Caco-2 (cell line): ENCODE measurements at regions not wholly inside any gene's neighbourhood (a gene's known extent, or its start where the extent isn't known, plus 50 kb on each side); places are given as distances from the start of the nearest gene placed in this dataset.

Experiments used
- BruUV-seq: library from RNA; stranded (reverse); fragments of 400-500 nt; replicated peaks from 2 replicates; lab custom pipeline; 2021; lab: Mats Ljungman, UMichigan
- CTCF ChIA-PET: fragments of 300-600 bp; sonication (Branson Sonifier 250); formaldehyde crosslinking; loops from one replicate; lab custom pipeline; 2022; ENCODE audit warnings: antibody characterized with exemption; lab: Charles Lee
- POLR2A ChIA-PET: fragments of 300-600 bp; sonication (Branson Sonifier 250); formaldehyde crosslinking; loops from one replicate; lab custom pipeline; 2022; ENCODE audit warnings: antibody characterized with exemption; lab: Charles Lee
- DNase-seq, 2 experiments: peaks; one replicate each; pipeline versions ENCODE4 v3.0.0 to v3.0.0-alpha.2; 2020 to 2022
- H3K27me3 ChIP-seq: replicated peaks from 2 replicates; pipeline ENCODE4 v1.6.0; 2011; ENCODE audit warnings: low read length; ENCODE audit not compliant: control insufficient read depth, insufficient read depth
- H3K36me3 ChIP-seq: 2 replicates; pipeline ENCODE4 v1.5.1; 2011; ENCODE audit warnings: low read length; ENCODE audit not compliant: control insufficient read depth, insufficient read depth
- H3K4me1 ChIP-seq: fragments of 250-450 bp; sonication (Bioruptor Pico); 2 replicates; pipeline ENCODE4 v1.5.1; 2020; ENCODE audit warnings: mild to moderate bottlenecking
- H3K4me3 ChIP-seq: 2 replicates; pipeline ENCODE4 v1.5.1; 2011; ENCODE audit warnings: low read depth, mild to moderate bottlenecking, control low read depth, low read length
- H3K9me3 ChIP-seq: fragments of 250-450 bp; sonication (Bioruptor Pico); 2 replicates; pipeline ENCODE4 v1.5.1; 2020; ENCODE audit warnings: mild to moderate bottlenecking, moderate library complexity
- H3K27ac Mint-ChIP-seq: one replicate; pipeline ENCODE4 v1.8.0; 2022; ENCODE audit warnings: mixed read lengths; ENCODE audit not compliant: unreplicated experiment
- H3K27me3 Mint-ChIP-seq: one replicate; pipeline ENCODE4 v1.8.0; 2022; ENCODE audit warnings: mixed read lengths; ENCODE audit not compliant: insufficient read depth, unreplicated experiment
- H3K36me3 Mint-ChIP-seq: one replicate; pipeline ENCODE4 v1.8.0; 2022; ENCODE audit warnings: mild to moderate bottlenecking, mixed read lengths; ENCODE audit not compliant: insufficient read depth, unreplicated experiment
- H3K4me1 Mint-ChIP-seq: one replicate; pipeline ENCODE4 v1.8.0; 2022; ENCODE audit warnings: low read depth, mixed read lengths; ENCODE audit not compliant: unreplicated experiment
- H3K4me3 Mint-ChIP-seq: one replicate; pipeline ENCODE4 v1.8.0; 2022; ENCODE audit warnings: mild to moderate bottlenecking, moderate library complexity, mixed read lengths; ENCODE audit not compliant: unreplicated experiment
- H3K9me3 Mint-ChIP-seq: one replicate; pipeline ENCODE4 v1.8.0; 2022; ENCODE audit warnings: mixed read lengths; ENCODE audit not compliant: unreplicated experiment
- CTCF ChIP-seq, 2 experiments: fragments of 200-600 bp in 1 of 2; IDR thresholded peaks; 1 replicate in 1 of 2; 2 replicates in 1 of 2; pipeline versions ENCODE4 v1.5.1 to v1.8.0; 2011 to 2022; ENCODE audit warnings: antibody characterized with exemption in 1 of 2, control low read depth in 1 of 2, inconsistent platforms in 1 of 2, low read depth in 1 of 2, low read length in 1 of 2, mild to moderate bottlenecking in 1 of 2, moderate library complexity in 1 of 2; ENCODE audit not compliant: insufficient read depth in 1 of 2, severe bottlenecking in 1 of 2, unreplicated experiment in 1 of 2
- intact Hi-C: fragments of 100-400 bp; cut with micrococcal nuclease; formaldehyde crosslinking; loops from one replicate; pipeline ENCODE4 v1.10.0; 2022; ENCODE audit not compliant: unreplicated experiment

GRCh38 chr21:38997051-38997842 is 186.0 kb downstream of the PSMG1 start:
- H3K27ac Mint-ChIP-seq: no peak overlapping the region
- no peaks in the 10 kb centered on the region for H3K36me3 Mint-ChIP-seq
- H3K27me3 ChIP-seq: no peaks in the 10 kb centered on the region
- H3K9me3 Mint-ChIP-seq: no peaks in the 10 kb centered on the region
- CTCF ChIA-PET: no interaction called here
- intact Hi-C loops: no loop called here
- no peaks in the 10 kb centered on the region for H3K9me3 ChIP-seq
- no peaks in the 10 kb centered on the region for H3K4me1 ChIP-seq
- no peak overlapping the region for H3K4me3 Mint-ChIP-seq
- POLR2A ChIA-PET: no interaction called here
- DNase-seq: no peak
- H3K36me3 ChIP-seq: no peaks in the 10 kb centered on the region
- no peak for TF ChIP-seq CTCF (IDR thresholded peaks at IDR 0.05; ENCODE audit: insufficient read depth in 1 of 2, low read depth in 1 of 2, low read length in 1 of 2, severe bottlenecking in 1 of 2, unreplicated experiment in 1 of 2)
- H3K27me3 Mint-ChIP-seq: no peaks in the 10 kb centered on the region
- BruUV-seq: no TSS peak
- no peak overlapping the region for H3K4me3 ChIP-seq
- peaks cover 21% of the 10 kb centered on the region for H3K4me1 Mint-ChIP-seq

GRCh38 chr21:38996355-38996754 is 186.9 kb downstream of the PSMG1 start:
- ChIA-PET POLR2A (no interaction called here), CTCF (no interaction called here)
- H3K9me3 ChIP-seq: no peaks in the 10 kb centered on the region
- no peak for TF ChIP-seq CTCF (IDR thresholded peaks at IDR 0.05; ENCODE audit: insufficient read depth in 1 of 2, low read depth in 1 of 2, low read length in 1 of 2, severe bottlenecking in 1 of 2, unreplicated experiment in 1 of 2)
- Mint-ChIP-seq H3K27me3 (no peaks in the 10 kb centered on the region), H3K9me3 (no peaks in the 10 kb centered on the region), H3K36me3 (no peaks in the 10 kb centered on the region), H3K4me1 (peaks cover 21% of the 10 kb centered on the region), H3K27ac (no peak overlapping the region), H3K4me3 (no peak overlapping the region)
- H3K4me3 ChIP-seq: no peak overlapping the region
- no peak for DNase-seq
- H3K4me1 ChIP-seq: no peaks in the 10 kb centered on the region
- intact Hi-C loops: no loop called here
- no peaks in the 10 kb centered on the region for H3K36me3 ChIP-seq
- H3K27me3 ChIP-seq: no peaks in the 10 kb centered on the region
- no TSS peak for BruUV-seq

GRCh38 chr21:38995731-38996130 is 187.5 kb downstream of the PSMG1 start:
- no peak overlapping the region for H3K4me3 ChIP-seq
- Mint-ChIP-seq H3K4me1 (peaks cover 21% of the 10 kb centered on the region), H3K9me3 (no peaks in the 10 kb centered on the region), H3K4me3 (no peak overlapping the region), H3K27me3 (no peaks in the 10 kb centered on the region), H3K36me3 (no peaks in the 10 kb centered on the region), H3K27ac (no peak overlapping the region)
- TF ChIP-seq CTCF (IDR thresholded peaks at IDR 0.05; ENCODE audit: insufficient read depth in 1 of 2, low read depth in 1 of 2, low read length in 1 of 2, severe bottlenecking in 1 of 2, unreplicated experiment in 1 of 2): no peak
- ChIA-PET CTCF (no interaction called here), POLR2A (no interaction called here)
- H3K4me1 ChIP-seq: no peaks in the 10 kb centered on the region
- no peaks in the 10 kb centered on the region for H3K9me3 ChIP-seq
- H3K36me3 ChIP-seq: no peaks in the 10 kb centered on the region
- H3K27me3 ChIP-seq: no peaks in the 10 kb centered on the region
- DNase-seq: peak in 1 of 2 experiments; percentile 51
- intact Hi-C loops: no loop called here
- no TSS peak for BruUV-seq
